Nephron (organoid): ENCODE measurements at regions not wholly inside any gene's neighbourhood (a gene's known extent, or its start where the extent isn't known, plus 50 kb on each side); places are given as distances from the start of the nearest gene placed in this dataset.

Experiments
- H3K27ac Mint-ChIP-seq, 3 experiments: 2 replicates each; pipeline ENCODE4 v1.8.0; 2020; ENCODE audit warnings: mixed read lengths in 3 of 3, mild to moderate bottlenecking in 2 of 3, moderate library complexity in 1 of 3
- H3K27me3 Mint-ChIP-seq: 2 replicates; pipeline ENCODE4 v1.8.0; 2021; ENCODE audit warnings: low read depth, mild to moderate bottlenecking, moderate library complexity, mixed read lengths
- H3K36me3 Mint-ChIP-seq: 2 replicates; pipeline ENCODE4 v1.8.0; 2020; ENCODE audit warnings: low read depth, mixed read lengths
- H3K4me1 Mint-ChIP-seq: 2 replicates; pipeline ENCODE4 v1.8.0; 2020; ENCODE audit warnings: mixed read lengths
- H3K4me3 Mint-ChIP-seq, 3 experiments: 2 replicates each; pipeline ENCODE4 v1.8.0; 2020; ENCODE audit warnings: mild to moderate bottlenecking in 3 of 3, mixed read lengths in 3 of 3, moderate library complexity in 2 of 3
- H3K9me3 Mint-ChIP-seq: 2 replicates; pipeline ENCODE4 v1.8.0; 2020; ENCODE audit warnings: mixed read lengths
- TF ChIP-seq, protein P1 (sequence below), 3 experiments: fragments of 200-600 bp; sonication (generic); IDR thresholded peaks; one replicate each; pipeline ENCODE4 v1.5.0; 2021; ENCODE audit warnings: antibody characterized with exemption in 3 of 3; ENCODE audit not compliant: unreplicated experiment in 3 of 3

GRCh38 chr4:45663003-45663402, 460.9 kb downstream of the GABRG1 start:
- Mint-ChIP-seq H3K27me3 (no peaks in the 10 kb centered on the region), H3K4me3 (no peak overlapping the region), H3K9me3 (no peaks in the 10 kb centered on the region), H3K4me1 (peaks cover 32% of the 10 kb centered on the region), H3K36me3 (no peaks in the 10 kb centered on the region), H3K27ac (peak overlapping the region; percentile 40 to 80 (median 70))
- TF ChIP-seq, protein P1, sequence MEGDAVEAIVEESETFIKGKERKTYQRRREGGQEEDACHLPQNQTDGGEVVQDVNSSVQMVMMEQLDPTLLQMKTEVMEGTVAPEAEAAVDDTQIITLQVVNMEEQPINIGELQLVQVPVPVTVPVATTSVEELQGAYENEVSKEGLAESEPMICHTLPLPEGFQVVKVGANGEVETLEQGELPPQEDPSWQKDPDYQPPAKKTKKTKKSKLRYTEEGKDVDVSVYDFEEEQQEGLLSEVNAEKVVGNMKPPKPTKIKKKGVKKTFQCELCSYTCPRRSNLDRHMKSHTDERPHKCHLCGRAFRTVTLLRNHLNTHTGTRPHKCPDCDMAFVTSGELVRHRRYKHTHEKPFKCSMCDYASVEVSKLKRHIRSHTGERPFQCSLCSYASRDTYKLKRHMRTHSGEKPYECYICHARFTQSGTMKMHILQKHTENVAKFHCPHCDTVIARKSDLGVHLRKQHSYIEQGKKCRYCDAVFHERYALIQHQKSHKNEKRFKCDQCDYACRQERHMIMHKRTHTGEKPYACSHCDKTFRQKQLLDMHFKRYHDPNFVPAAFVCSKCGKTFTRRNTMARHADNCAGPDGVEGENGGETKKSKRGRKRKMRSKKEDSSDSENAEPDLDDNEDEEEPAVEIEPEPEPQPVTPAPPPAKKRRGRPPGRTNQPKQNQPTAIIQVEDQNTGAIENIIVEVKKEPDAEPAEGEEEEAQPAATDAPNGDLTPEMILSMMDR (IDR thresholded peaks at IDR 0.05; ENCODE audit: unreplicated experiment in 3 of 3), result no peak

DNA sequence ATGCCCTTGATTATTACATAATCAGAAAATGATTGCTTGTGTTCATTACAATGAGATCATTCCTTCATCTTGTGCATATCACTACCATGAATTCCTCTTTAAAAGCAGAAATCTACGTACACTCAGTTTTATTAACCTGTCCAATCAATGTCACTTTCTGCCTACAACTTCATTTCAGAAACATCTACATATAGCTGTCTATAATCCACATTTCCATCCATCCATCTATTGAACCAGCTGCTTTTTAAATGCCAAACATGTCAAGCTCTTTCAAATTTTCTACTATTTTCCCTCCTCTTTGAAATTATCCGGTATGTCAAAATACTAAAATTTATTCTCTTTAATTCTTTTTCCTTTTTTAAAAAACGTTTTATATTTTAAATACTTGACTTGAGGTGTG, 462.0 kb downstream of the GABRG1 start:
- Mint-ChIP-seq H3K36me3 (no peaks in the 10 kb centered on the region), H3K27ac (no peak overlapping the region), H3K4me1 (peaks cover 29% of the 10 kb centered on the region), H3K4me3 (no peak overlapping the region), H3K27me3 (no peaks in the 10 kb centered on the region), H3K9me3 (no peaks in the 10 kb centered on the region)
- TF ChIP-seq, protein P1 (IDR thresholded peaks at IDR 0.05; ENCODE audit: unreplicated experiment in 3 of 3), result no peak

- no peaks in the 10 kb centered on the region for H3K4me1 Mint-ChIP-seq
- H3K36me3 Mint-ChIP-seq, result no peaks in the 10 kb centered on the region
- H3K27me3 Mint-ChIP-seq, result no peaks in the 10 kb centered on the region
- H3K27ac Mint-ChIP-seq, result no peak overlapping the region
- H3K9me3 Mint-ChIP-seq, result peaks cover 8% of the 10 kb centered on the region
- H3K4me3 Mint-ChIP-seq, result no peak overlapping the region
- TF ChIP-seq, protein P1 (IDR thresholded peaks at IDR 0.05; ENCODE audit: unreplicated experiment in 3 of 3), result no peak
Measured at GRCh38 chr4:45650545-45650944, 473.3 kb downstream of the GABRG1 start.

DNA sequence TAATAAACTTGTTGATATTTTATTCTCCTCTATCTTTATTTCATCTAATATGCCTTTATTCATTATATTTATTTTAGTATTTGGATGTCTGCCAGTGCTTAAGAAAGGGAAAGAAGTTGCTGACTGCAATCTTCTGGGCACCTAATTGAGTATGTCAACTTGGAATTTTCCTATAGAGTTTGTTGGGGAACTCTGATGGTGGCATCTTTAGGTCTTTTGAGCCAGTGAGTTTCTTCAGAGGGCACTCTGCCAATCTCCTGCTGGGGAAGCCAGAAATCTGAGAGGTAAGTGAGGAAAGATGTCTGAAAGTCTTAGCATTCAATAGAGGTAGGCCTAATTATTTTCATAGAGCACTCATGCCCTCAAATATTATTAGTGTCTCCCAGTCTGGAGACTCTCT, 475.0 kb downstream of the GABRG1 start:
- no peaks in the 10 kb centered on the region for H3K4me1 Mint-ChIP-seq
- peaks cover under 1% of the 10 kb centered on the region for H3K9me3 Mint-ChIP-seq
- no peaks in the 10 kb centered on the region for H3K27me3 Mint-ChIP-seq
- peak overlapping the region in 1 of 3 experiments; percentile 6 for H3K27ac Mint-ChIP-seq
- no peaks in the 10 kb centered on the region for H3K36me3 Mint-ChIP-seq
- H3K4me3 Mint-ChIP-seq, result no peak overlapping the region
- TF ChIP-seq, protein P1 (IDR thresholded peaks at IDR 0.05; ENCODE audit: unreplicated experiment in 3 of 3), result no peak

- Mint-ChIP-seq H3K27me3 (no peaks in the 10 kb centered on the region), H3K4me3 (no peak overlapping the region), H3K9me3 (no peaks in the 10 kb centered on the region), H3K36me3 (no peaks in the 10 kb centered on the region), H3K27ac (no peak overlapping the region), H3K4me1 (no peaks in the 10 kb centered on the region)
- TF ChIP-seq, protein P1 (IDR thresholded peaks at IDR 0.05; ENCODE audit: unreplicated experiment in 3 of 3), result no peak
Measured at GRCh38 chr4:45647823-45648222, 476.0 kb downstream of the GABRG1 start.

- no peaks in the 10 kb centered on the region for H3K9me3 Mint-ChIP-seq
- no peak overlapping the region for H3K4me3 Mint-ChIP-seq
- no peaks in the 10 kb centered on the region for H3K36me3 Mint-ChIP-seq
- H3K4me1 Mint-ChIP-seq, result no peaks in the 10 kb centered on the region
- no peaks in the 10 kb centered on the region for H3K27me3 Mint-ChIP-seq
- TF ChIP-seq, protein P1 (IDR thresholded peaks at IDR 0.05; ENCODE audit: unreplicated experiment in 3 of 3), result no peak
- H3K27ac Mint-ChIP-seq, result peak overlapping the region; percentile 87 to 95 (median 94)
Measured at GRCh38 chr4:45646885-45647590, 476.8 kb downstream of the GABRG1 start.
